Sigmoid colon (tissue), 6 donors: ENCODE measurements at regions not wholly inside any gene's neighbourhood (a gene's known extent, or its start where the extent isn't known, plus 50 kb on each side); places are given as distances from the start of the nearest gene placed in this dataset.

Experiments used
- DNase-seq: peaks from one replicate; pipeline ENCODE4 v3.0.0-alpha.2; 2019
- H3K27ac ChIP-seq, 4 donors: fragments of 200-600 bp; sonication (generic); one replicate each; pipeline ENCODE4 v1.5.1; 2016 to 2019; ENCODE audit warnings: mild to moderate bottlenecking in 1 of 4
- H3K27me3 ChIP-seq, 3 donors: fragments of 200-600 bp; sonication (generic); one replicate each; pipeline ENCODE4 v1.5.1; 2019; ENCODE audit warnings: mild to moderate bottlenecking in 1 of 3
- H3K36me3 ChIP-seq, 4 donors: fragments of 200-600 bp; sonication (generic); one replicate each; pipeline ENCODE4 v1.5.1; 2016 to 2019
- H3K4me1 ChIP-seq, 4 donors: fragments of 200-600 bp; sonication (generic); one replicate each; pipeline ENCODE4 v1.5.1; 2017 to 2019
- H3K4me3 ChIP-seq, 4 donors: fragments of 200-600 bp; sonication (generic); one replicate each; pipeline ENCODE4 v1.5.1; 2017 to 2019; ENCODE audit warnings: mild to moderate bottlenecking in 2 of 4, moderate library complexity in 1 of 4
- H3K9me3 ChIP-seq, 4 donors: fragments of 200-600 bp in 3 of 4; sonication (generic) in 3 of 4; one replicate each; pipeline versions ENCODE4 v1.5.1 to v1.6.1; 2013 to 2019
- CTCF ChIP-seq, 4 experiments: fragments of 450-650 bp in 3 of 4; fragments of 200-600 bp in 1 of 4; IDR thresholded peaks; one replicate each; pipeline ENCODE4 v1.5.1; 2016 to 2019; ENCODE audit warnings: antibody characterized with exemption in 4 of 4, mild to moderate bottlenecking in 3 of 4, moderate library complexity in 2 of 4
- EP300 ChIP-seq, 4 donors: sonication (generic); formaldehyde crosslinking; IDR thresholded peaks; one replicate each; pipeline ENCODE4 v1.6.1; 2017; ENCODE audit warnings: antibody characterized with exemption in 4 of 4
- POLR2A ChIP-seq, 2 donors: fragments of 450-650 bp; IDR thresholded peaks; one replicate each; pipeline ENCODE4 v1.6.1; 2016; ENCODE audit warnings: antibody characterized with exemption in 2 of 2, mild to moderate bottlenecking in 2 of 2, moderate library complexity in 2 of 2
- POLR2AphosphoS5 ChIP-seq, 4 donors: sonication (generic); formaldehyde crosslinking; IDR thresholded peaks; one replicate each; pipeline ENCODE4 v1.6.1; 2017; ENCODE audit warnings: antibody characterized with exemption in 4 of 4
- WGBS, 2 donors: extraction: QIAGEN DNeasy Blood & Tissue Kit; methylation state at CpG; one replicate each; pipeline ENCODE4 v1.1.7; 2013; 5-methylcytosine and 5-hydroxymethylcytosine counted together
- intact Hi-C: fragments of 100-400 bp; cut with DNase I; formaldehyde crosslinking; loops from one replicate; pipeline ENCODE4 v1.15.1; 2023
- donor health status: healthy with polysubstance abuse.
- donor health status: healthy.

GRCh38 chr2:118714118-118714517 lies 133.3 kb downstream of the EN1 start:
- 76 to 79% methylated on average over 6 of the region's 6 CpGs for WGBS, 2 donors
- no peaks in the 10 kb centered on the region for H3K36me3 ChIP-seq
- no peaks in the 10 kb centered on the region for H3K27me3 ChIP-seq
- no peak for TF ChIP-seq EP300 (IDR thresholded peaks at IDR 0.05)
- TF ChIP-seq CTCF (IDR thresholded peaks at IDR 0.05): no peak
- TF ChIP-seq POLR2A (IDR thresholded peaks at IDR 0.05): no peak
- TF ChIP-seq POLR2AphosphoS5 (IDR thresholded peaks at IDR 0.05): no peak
- no peak for DNase-seq
- no peak overlapping the region for H3K4me3 ChIP-seq
- no peaks in the 10 kb centered on the region for H3K9me3 ChIP-seq
- no peak overlapping the region for H3K27ac ChIP-seq
- intact Hi-C loops: no loop called here
- no peaks in the 10 kb centered on the region for H3K4me1 ChIP-seq

GRCh38 chr2:118711603-118712002 lies 135.8 kb downstream of the EN1 start:
- 88% methylated on average over 5 of the region's 5 CpGs for WGBS, 2 donors

GRCh38 chr2:118710481-118710880 lies 137.0 kb downstream of the EN1 start:
- TF ChIP-seq POLR2A (IDR thresholded peaks at IDR 0.05) (no peak), EP300 (IDR thresholded peaks at IDR 0.05) (no peak), POLR2AphosphoS5 (IDR thresholded peaks at IDR 0.05) (no peak), CTCF (IDR thresholded peaks at IDR 0.05) (no peak)
- intact Hi-C loops: no loop called here
- WGBS, 2 donors: 56 to 64% methylated on average over 2 of the region's 2 CpGs

More at GRCh38 chr2:118711603-118712002, 135.8 kb downstream of the EN1 start:
- intact Hi-C loops: no loop called here
- TF ChIP-seq CTCF (IDR thresholded peaks at IDR 0.05) (no peak), POLR2A (IDR thresholded peaks at IDR 0.05) (no peak), POLR2AphosphoS5 (IDR thresholded peaks at IDR 0.05) (no peak), EP300 (IDR thresholded peaks at IDR 0.05) (no peak)
- DNase-seq: no peak
- Histone ChIP-seq H3K36me3 (no peaks in the 10 kb centered on the region), H3K27ac (no peak overlapping the region), H3K9me3 (no peaks in the 10 kb centered on the region), H3K4me1 (no peaks in the 10 kb centered on the region), H3K27me3 (no peaks in the 10 kb centered on the region), H3K4me3 (no peak overlapping the region)

GRCh38 chr2:118709786-118710185 lies 137.7 kb downstream of the EN1 start:
- WGBS, 2 donors: 75 to 83% methylated on average over 3 of the region's 3 CpGs

More at GRCh38 chr2:118710481-118710880, 137.0 kb downstream of the EN1 start:
- no peaks in the 10 kb centered on the region for H3K36me3 ChIP-seq
- no peaks in the 10 kb centered on the region for H3K27me3 ChIP-seq
- DNase-seq: no peak
- no peak overlapping the region for H3K4me3 ChIP-seq
- no peaks in the 10 kb centered on the region for H3K4me1 ChIP-seq
- H3K27ac ChIP-seq: no peak overlapping the region
- H3K9me3 ChIP-seq: no peaks in the 10 kb centered on the region

GRCh38 chr2:118706844-118707243 lies 140.6 kb downstream of the EN1 start:
- H3K36me3 ChIP-seq: no peaks in the 10 kb centered on the region
- H3K4me1 ChIP-seq: no peaks in the 10 kb centered on the region
- no peak for TF ChIP-seq POLR2AphosphoS5 (IDR thresholded peaks at IDR 0.05)
- H3K27ac ChIP-seq: no peak overlapping the region
- WGBS, 2 donors: 76 to 93% methylated on average over 1 of the region's 1 CpG
- no peak for DNase-seq
- H3K27me3 ChIP-seq: no peaks in the 10 kb centered on the region
- H3K4me3 ChIP-seq: no peak overlapping the region
- intact Hi-C loops: no loop called here
- no peaks in the 10 kb centered on the region for H3K9me3 ChIP-seq

More at GRCh38 chr2:118709786-118710185, 137.7 kb downstream of the EN1 start:
- TF ChIP-seq POLR2A (IDR thresholded peaks at IDR 0.05) (no peak), POLR2AphosphoS5 (IDR thresholded peaks at IDR 0.05) (no peak), EP300 (IDR thresholded peaks at IDR 0.05) (no peak)
- H3K4me1 ChIP-seq: no peaks in the 10 kb centered on the region
- H3K9me3 ChIP-seq: no peaks in the 10 kb centered on the region
- H3K36me3 ChIP-seq: no peaks in the 10 kb centered on the region
- intact Hi-C loops: no loop called here
- DNase-seq: no peak
- H3K27ac ChIP-seq: no peak overlapping the region
- H3K27me3 ChIP-seq: no peaks in the 10 kb centered on the region
- no peak overlapping the region for H3K4me3 ChIP-seq

- Histone ChIP-seq H3K9me3 (peaks cover 0 to 1% (median 0%) of the 10 kb centered on the region in 4 donors), H3K36me3 (no peaks in the 10 kb centered on the region), H3K27me3 (no peaks in the 10 kb centered on the region), H3K4me1 (no peaks in the 10 kb centered on the region), H3K4me3 (no peak overlapping the region), H3K27ac (no peak overlapping the region)
- 41 to 63% methylated on average over 4 of the region's 4 CpGs for WGBS, 2 donors
- no peak for DNase-seq
- intact Hi-C loops: no loop called here
- no peak for TF ChIP-seq POLR2AphosphoS5 (IDR thresholded peaks at IDR 0.05)
- no peak for TF ChIP-seq POLR2A (IDR thresholded peaks at IDR 0.05)
- no peak for TF ChIP-seq EP300 (IDR thresholded peaks at IDR 0.05)
- TF ChIP-seq CTCF (IDR thresholded peaks at IDR 0.05): no peak
Measured at GRCh38 chr2:118706371-118706770, 141.1 kb downstream of the EN1 start.
